Endothelial cell of umbilical vein (primary cell): ENCODE measurements at regions not wholly inside any gene's neighbourhood (a gene's known extent, or its start where the extent isn't known, plus 50 kb on each side); places are given as distances from the start of the nearest gene placed in this dataset.

ENCODE experiments used
- BruUV-seq: library from RNA; stranded (reverse); fragments of 400-500 nt; replicated peaks from 2 replicates; lab custom pipeline; 2021; lab: Mats Ljungman, UMichigan
- CTCF ChIA-PET: fragments of 300-600, 350-600 bp; sonication (Branson Sonifier 250); formaldehyde crosslinking; loops from one replicate; lab custom pipeline; 2021; ENCODE audit warnings: antibody characterized with exemption, inconsistent platforms; lab: Charles Lee
- POLR2A ChIA-PET: fragments of 300-600, 350-600 bp; sonication (Branson Sonifier 250); formaldehyde crosslinking; loops from one replicate; lab custom pipeline; 2021; ENCODE audit warnings: antibody characterized with exemption, inconsistent platforms; lab: Charles Lee
- DNase-seq: peaks from one replicate; pipeline ENCODE4 v3.0.0-alpha.2; 2011; ENCODE audit warnings: low read depth, low spot score
- FAIRE-seq: peaks from 2 replicates; lab custom pipeline; 2011; peaks lifted over from hg19 to GRCh38; lab: Jason Lieb, UNC
- H2AFZ ChIP-seq: 2 replicates; pipeline ENCODE4 v1.6.0; 2012; ENCODE audit warnings: low read depth, low read length, control low read depth, inconsistent platforms
- H3K27ac ChIP-seq: 2 replicates; pipeline ENCODE4 v1.5.1; 2011; ENCODE audit warnings: low read depth, mild to moderate bottlenecking, control low read depth, low read length, moderate library complexity; ENCODE audit not compliant: insufficient read depth
- H3K27me3 ChIP-seq, 2 experiments: 2 replicates each; pipeline versions ENCODE4 v1.6.0 to v1.6.1; 2011; ENCODE audit warnings: low read length in 2 of 2, mixed read lengths in 1 of 2; ENCODE audit not compliant: control insufficient read depth in 2 of 2, insufficient read depth in 2 of 2
- H3K36me3 ChIP-seq, 2 experiments: 2 replicates in 1 of 2; 3 replicates in 1 of 2; pipeline ENCODE4 v1.5.1; 2011; ENCODE audit warnings: low read length in 2 of 2, mild to moderate bottlenecking in 1 of 2, moderate library complexity in 1 of 2; ENCODE audit not compliant: control insufficient read depth in 2 of 2, insufficient read depth in 2 of 2; ENCODE audit errors: extremely low read depth in 1 of 2
- H3K4me1 ChIP-seq: 3 replicates; pipeline ENCODE4 v1.5.1; 2011; ENCODE audit warnings: mild to moderate bottlenecking, low read length; ENCODE audit not compliant: control insufficient read depth, insufficient read depth; ENCODE audit errors: extremely low read depth
- H3K4me2 ChIP-seq: 2 replicates; pipeline ENCODE4 v1.6.1; 2011; ENCODE audit warnings: low read length, control low read depth, mixed read lengths; ENCODE audit not compliant: insufficient read depth
- H3K4me3 ChIP-seq, 3 experiments: fragments of 200-600 bp in 1 of 3; sonication (generic), shearing (Covaris generic) in 1 of 3; replicated peaks in 1 of 3; 2 replicates each; pipeline ENCODE4 v1.5.1; 2011 to 2016; ENCODE audit warnings: control low read depth in 3 of 3, low read length in 3 of 3, mild to moderate bottlenecking in 2 of 3, inconsistent platforms in 1 of 3, low read depth in 1 of 3, moderate library complexity in 1 of 3; ENCODE audit not compliant: insufficient read depth in 1 of 3
- H3K79me2 ChIP-seq: 2 replicates; pipeline ENCODE4 v1.6.0; 2012; ENCODE audit warnings: low read length, inconsistent platforms; ENCODE audit not compliant: control insufficient read depth, insufficient read depth
- H3K9ac ChIP-seq: replicated peaks from 2 replicates; pipeline ENCODE3; 2011; ENCODE audit warnings: low read length, control low read depth; ENCODE audit not compliant: insufficient read depth; ENCODE audit errors: extremely low read depth
- H3K9me1 ChIP-seq: replicated peaks from 3 replicates; pipeline ENCODE4 v1.6.0; 2011; ENCODE audit warnings: mild to moderate bottlenecking, low read length; ENCODE audit not compliant: control insufficient read depth, insufficient read depth; ENCODE audit errors: extremely low read depth
- H3K9me3 ChIP-seq: replicated peaks from 2 replicates; pipeline ENCODE4 v1.5.1; 2012; ENCODE audit warnings: low read length, inconsistent platforms; ENCODE audit not compliant: control insufficient read depth, insufficient read depth
- H4K20me1 ChIP-seq: replicated peaks from 2 replicates; pipeline ENCODE3; 2011; ENCODE audit warnings: mild to moderate bottlenecking, low read length; ENCODE audit not compliant: control insufficient read depth, insufficient read depth; ENCODE audit errors: extremely low read depth
- EZH2 ChIP-seq: IDR thresholded peaks from 2 replicates; pipeline ENCODE4 v1.6.1; 2012; ENCODE audit warnings: borderline replicate concordance, low read depth, mild to moderate bottlenecking, moderate library complexity, low read length, inconsistent platforms; ENCODE audit not compliant: severe bottlenecking
- FOS ChIP-seq: IDR thresholded peaks from 2 replicates; pipeline ENCODE4 v1.6.1; 2011; ENCODE audit warnings: mild to moderate bottlenecking, low read length, moderate library complexity, borderline replicate concordance; ENCODE audit not compliant: insufficient read depth
- GATA2 ChIP-seq: IDR thresholded peaks from 2 replicates; pipeline ENCODE4 v1.7.0; 2011; ENCODE audit warnings: low read depth, mild to moderate bottlenecking, moderate library complexity, mixed read lengths, low read length; ENCODE audit not compliant: insufficient read length, insufficient read depth
- JUN ChIP-seq: IDR thresholded peaks from 2 replicates; pipeline ENCODE4 v1.6.1; 2011; ENCODE audit warnings: borderline replicate concordance, low read depth; ENCODE audit not compliant: insufficient read length, insufficient read depth
- MYC ChIP-seq: IDR thresholded peaks from one replicate; pipeline ENCODE4 v1.6.1; 2011; ENCODE audit warnings: mild to moderate bottlenecking, low read depth, low read length
- POLR2A ChIP-seq: IDR thresholded peaks from 2 replicates; pipeline ENCODE4 v1.6.1; 2012; ENCODE audit warnings: low read depth, mild to moderate bottlenecking, control low read depth, low read length
- POLR2AphosphoS5 ChIP-seq: IDR thresholded peaks from 2 replicates; pipeline ENCODE4 v1.6.1; 2012; ENCODE audit warnings: low read depth, mild to moderate bottlenecking, control low read depth, low read length, moderate library complexity; ENCODE audit not compliant: insufficient read depth
- dilution Hi-C: fragments of 300-500 bp; cut with MboI; formaldehyde crosslinking; loops from one replicate; pipeline ENCODE4 v1.15.0; 2019; ENCODE audit warnings: low sequenced_read_pairs; ENCODE audit not compliant: extremely low pct_ligation_motif_present
- intact Hi-C: fragments of 100-400 bp; cut with micrococcal nuclease; formaldehyde crosslinking; loops from one replicate; pipeline ENCODE4 v1.10.0; 2022
- TF ChIP-seq, protein P1 (sequence below): IDR thresholded peaks from 2 replicates; pipeline ENCODE4 v1.6.1; 2011; ENCODE audit not compliant: insufficient read depth, insufficient read length
- TF ChIP-seq, protein P2 (sequence below), 2 donors: IDR thresholded peaks; 1 replicate in 1 of 2; 2 replicates in 1 of 2; pipeline ENCODE4 v1.5.1; 2011; ENCODE audit warnings: low read length in 2 of 2, mild to moderate bottlenecking in 2 of 2, moderate library complexity in 2 of 2, control low read depth in 1 of 2, inconsistent platforms in 1 of 2, low read depth in 1 of 2; ENCODE audit not compliant: insufficient read depth in 1 of 2; ENCODE audit errors: extremely low read depth in 1 of 2

- dilution Hi-C loops = no loop called here
- ChIA-PET POLR2A (no interaction called here), CTCF (interaction anchor here (1.4 kb wide), 1 partner anchor 11 kb away, joined by 6 read pairs; no protein-coding TSS in a partner anchor)
- Histone ChIP-seq H3K27me3 (no peaks in the 10 kb centered on the region), H3K4me3 (no peak overlapping the region), H3K4me2 (no peak overlapping the region), H4K20me1 (no peaks in the 10 kb centered on the region), H3K4me1 (no peaks in the 10 kb centered on the region), H3K9me3 (no peaks in the 10 kb centered on the region), H3K79me2 (no peaks in the 10 kb centered on the region), H3K9ac (no peak overlapping the region), H2AFZ (no peak overlapping the region), H3K9me1 (no peaks in the 10 kb centered on the region), H3K27ac (no peak overlapping the region), H3K36me3 (no peaks in the 10 kb centered on the region)
- intact Hi-C loops = no loop called here
- DNase-seq (no peak), FAIRE-seq (no peak)
- no TSS peak for BruUV-seq
- TF ChIP-seq POLR2AphosphoS5 = no peak
- TF ChIP-seq, protein P1, sequence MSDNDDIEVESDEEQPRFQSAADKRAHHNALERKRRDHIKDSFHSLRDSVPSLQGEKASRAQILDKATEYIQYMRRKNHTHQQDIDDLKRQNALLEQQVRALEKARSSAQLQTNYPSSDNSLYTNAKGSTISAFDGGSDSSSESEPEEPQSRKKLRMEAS = no peak
- no peak for TF ChIP-seq POLR2A
- no peak for TF ChIP-seq JUN
- no peak for TF ChIP-seq FOS
Observed at GRCh38 chr6:131349199-131349598, 213.9 kb downstream of the AKAP7 start.

DNA sequence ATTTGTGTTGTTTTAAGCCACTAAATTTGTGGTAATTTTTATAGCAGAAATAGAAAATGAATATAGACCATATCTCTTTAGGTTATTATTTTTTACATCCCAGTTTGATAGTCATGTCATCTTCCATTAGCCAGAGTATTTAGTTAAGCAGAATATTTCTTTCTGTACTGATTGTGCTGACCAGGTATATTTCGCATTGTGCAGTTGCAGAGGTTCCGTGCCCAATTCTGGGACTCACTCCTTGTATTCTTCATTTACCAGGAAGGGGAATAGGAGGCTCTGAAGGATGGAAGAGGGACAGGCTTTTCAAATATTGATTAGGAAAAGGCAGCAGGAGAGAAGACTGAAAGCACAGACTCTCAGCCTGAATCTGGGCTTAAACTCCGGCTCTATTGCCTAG lies 217.8 kb downstream of the AKAP7 start:
- Histone ChIP-seq H3K9me3 (no peaks in the 10 kb centered on the region), H3K27me3 (peaks cover 0 to 1% of the 10 kb centered on the region in 2 experiments), H3K36me3 (no peaks in the 10 kb centered on the region), H3K9me1 (no peaks in the 10 kb centered on the region), H3K79me2 (no peaks in the 10 kb centered on the region), H2AFZ (no peak overlapping the region), H3K4me3 (no peak overlapping the region), H4K20me1 (no peaks in the 10 kb centered on the region), H3K4me1 (no peaks in the 10 kb centered on the region), H3K27ac (no peak overlapping the region), H3K4me2 (no peak overlapping the region), H3K9ac (no peak overlapping the region)
- ChIA-PET POLR2A (no interaction called here), CTCF (no interaction called here)
- dilution Hi-C loops = no loop called here
- TF ChIP-seq FOS (no peak), GATA2 (no peak), POLR2A (no peak), POLR2AphosphoS5 (no peak), EZH2 (no peak), MYC (no peak), JUN (no peak)
- TF ChIP-seq, protein P2, sequence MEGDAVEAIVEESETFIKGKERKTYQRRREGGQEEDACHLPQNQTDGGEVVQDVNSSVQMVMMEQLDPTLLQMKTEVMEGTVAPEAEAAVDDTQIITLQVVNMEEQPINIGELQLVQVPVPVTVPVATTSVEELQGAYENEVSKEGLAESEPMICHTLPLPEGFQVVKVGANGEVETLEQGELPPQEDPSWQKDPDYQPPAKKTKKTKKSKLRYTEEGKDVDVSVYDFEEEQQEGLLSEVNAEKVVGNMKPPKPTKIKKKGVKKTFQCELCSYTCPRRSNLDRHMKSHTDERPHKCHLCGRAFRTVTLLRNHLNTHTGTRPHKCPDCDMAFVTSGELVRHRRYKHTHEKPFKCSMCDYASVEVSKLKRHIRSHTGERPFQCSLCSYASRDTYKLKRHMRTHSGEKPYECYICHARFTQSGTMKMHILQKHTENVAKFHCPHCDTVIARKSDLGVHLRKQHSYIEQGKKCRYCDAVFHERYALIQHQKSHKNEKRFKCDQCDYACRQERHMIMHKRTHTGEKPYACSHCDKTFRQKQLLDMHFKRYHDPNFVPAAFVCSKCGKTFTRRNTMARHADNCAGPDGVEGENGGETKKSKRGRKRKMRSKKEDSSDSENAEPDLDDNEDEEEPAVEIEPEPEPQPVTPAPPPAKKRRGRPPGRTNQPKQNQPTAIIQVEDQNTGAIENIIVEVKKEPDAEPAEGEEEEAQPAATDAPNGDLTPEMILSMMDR (IDR thresholded peaks at IDR 0.05; ENCODE audit: extremely low read depth in 1 of 2, insufficient read depth in 1 of 2, low read depth in 1 of 2, low read length in 2 of 2) = no peak
- TF ChIP-seq, protein P1 = no peak
- DNase-seq (no peak), FAIRE-seq (no peak)
- intact Hi-C loops = no loop called here
- BruUV-seq = no TSS peak
